ENCODE measurements at regions not wholly inside any gene's neighbourhood (a gene's known extent, or its start where the extent isn't known, plus 50 kb on each side); places are given as distances from the start of the nearest gene placed in this dataset.

GRCh38 chr6:163725008-163725941 is 310.8 kb downstream of the QKI start:
- no peak for DNase-seq

GRCh38 chr6:163724196-163724595 is 309.7 kb downstream of the QKI start:
- no peak for DNase-seq

GRCh38 chr6:163723759-163724158 is 309.2 kb downstream of the QKI start:
- DNase-seq: no peak

GRCh38 chr6:163721922-163722692 is 307.6 kb downstream of the QKI start:
- DNase-seq: no peak

- no peak for DNase-seq
Observed at GRCh38 chr6:163721435-163721834, 306.9 kb downstream of the QKI start.

- no peak for DNase-seq
Observed at GRCh38 chr6:163720460-163721235, 306.1 kb downstream of the QKI start.

GRCh38 chr6:163720005-163720404 is 305.5 kb downstream of the QKI start:
- peak; percentile 26 for DNase-seq

GRCh38 chr6:163719028-163719742 is 304.7 kb downstream of the QKI start:
- DNase-seq: no peak

- DNase-seq: no peak
Observed at GRCh38 chr6:163718537-163718936, 304.0 kb downstream of the QKI start.

- no peak for DNase-seq
Observed at GRCh38 chr6:163717106-163717764, 302.7 kb downstream of the QKI start.

GRCh38 chr6:163716690-163717089 is 302.2 kb downstream of the QKI start:
- DNase-seq: no peak

- no peak for DNase-seq
Observed at GRCh38 chr6:163715846-163716245, 301.3 kb downstream of the QKI start.

- no peak for DNase-seq
Observed at GRCh38 chr6:163714179-163714578, 299.7 kb downstream of the QKI start.

GRCh38 chr6:163712981-163713380 is 298.5 kb downstream of the QKI start:
- no peak for DNase-seq

GRCh38 chr6:163712566-163712961 is 298.0 kb downstream of the QKI start:
- DNase-seq: no peak

- DNase-seq: peak; percentile 31
Observed at GRCh38 chr6:163711615-163712565, 297.4 kb downstream of the QKI start.

GRCh38 chr6:163710532-163711470 is 296.3 kb downstream of the QKI start:
- no peak for DNase-seq

- no peak for DNase-seq
Observed at GRCh38 chr6:163709693-163710092, 295.2 kb downstream of the QKI start.

GRCh38 chr6:163709255-163709654 is 294.7 kb downstream of the QKI start:
- DNase-seq: no peak

GRCh38 chr6:163708466-163708865 is 293.9 kb downstream of the QKI start:
- no peak for DNase-seq
